Lung microvascular endothelial cell (primary cell): ENCODE measurements at regions not wholly inside any gene's neighbourhood (a gene's known extent, or its start where the extent isn't known, plus 50 kb on each side); places are given as distances from the start of the nearest gene placed in this dataset.

Experiments used
- DNase-seq, 2 donors: peaks; one replicate each; pipeline versions ENCODE4 v3.0.0 to v3.0.0-alpha.2; 2010; ENCODE audit warnings: low read depth in 2 of 2

- no peak for DNase-seq
These were observed 412.8 kb downstream of the HNRNPD start for GRCh38 chr4:81960961-81961360.

GRCh38 chr4:81954271-81954670 is 419.5 kb downstream of the HNRNPD start:
- DNase-seq: no peak

GRCh38 chr4:81951891-81952455 is 421.8 kb downstream of the HNRNPD start:
- no peak for DNase-seq

- no peak for DNase-seq
These were observed 426.8 kb downstream of the HNRNPD start for GRCh38 chr4:81946996-81947395.

- DNase-seq: no peak
These were observed 443.1 kb downstream of the HNRNPD start for GRCh38 chr4:81930506-81931238.

GRCh38 chr4:81923140-81923539 is 450.7 kb downstream of the HNRNPD start:
- DNase-seq: no peak

- no peak for DNase-seq
These were observed 450.6 kb upstream of the RASGEF1B start for GRCh38 chr4:81922313-81922712.

- no peak for DNase-seq
These were observed 450.0 kb upstream of the RASGEF1B start for GRCh38 chr4:81921751-81922159.

- DNase-seq: no peak
These were observed 448.1 kb upstream of the RASGEF1B start for GRCh38 chr4:81919810-81920209.

- DNase-seq: peak in 1 of 2 donors; percentile 0
These were observed 447.5 kb upstream of the RASGEF1B start for GRCh38 chr4:81919223-81919622.

- no peak for DNase-seq
These were observed 443.7 kb upstream of the RASGEF1B start for GRCh38 chr4:81915430-81915829.

GRCh38 chr4:81914623-81915022 is 442.9 kb upstream of the RASGEF1B start:
- DNase-seq: no peak

GRCh38 chr4:81913427-81913879 is 441.7 kb upstream of the RASGEF1B start:
- peak; percentile 34 to 37 for DNase-seq

GRCh38 chr4:81912376-81913030 is 440.8 kb upstream of the RASGEF1B start:
- DNase-seq: no peak

- no peak for DNase-seq
These were observed 435.2 kb upstream of the RASGEF1B start for GRCh38 chr4:81906905-81907304.

GRCh38 chr4:81905971-81906370 is 434.3 kb upstream of the RASGEF1B start:
- DNase-seq: no peak

- no peak for DNase-seq
These were observed 432.4 kb upstream of the RASGEF1B start for GRCh38 chr4:81904121-81904520.

- DNase-seq: no peak
These were observed 431.5 kb upstream of the RASGEF1B start for GRCh38 chr4:81903212-81903611.

- DNase-seq: no peak
These were observed 427.3 kb upstream of the RASGEF1B start for GRCh38 chr4:81898862-81899504.

GRCh38 chr4:81896936-81897335 is 425.2 kb upstream of the RASGEF1B start:
- DNase-seq: no peak

GRCh38 chr4:81891005-81891996 is 419.6 kb upstream of the RASGEF1B start:
- DNase-seq: no peak
